ENCODE measurements at regions not wholly inside any gene's neighbourhood (a gene's known extent, or its start where the extent isn't known, plus 50 kb on each side); places are given as distances from the start of the nearest gene placed in this dataset.

DNA sequence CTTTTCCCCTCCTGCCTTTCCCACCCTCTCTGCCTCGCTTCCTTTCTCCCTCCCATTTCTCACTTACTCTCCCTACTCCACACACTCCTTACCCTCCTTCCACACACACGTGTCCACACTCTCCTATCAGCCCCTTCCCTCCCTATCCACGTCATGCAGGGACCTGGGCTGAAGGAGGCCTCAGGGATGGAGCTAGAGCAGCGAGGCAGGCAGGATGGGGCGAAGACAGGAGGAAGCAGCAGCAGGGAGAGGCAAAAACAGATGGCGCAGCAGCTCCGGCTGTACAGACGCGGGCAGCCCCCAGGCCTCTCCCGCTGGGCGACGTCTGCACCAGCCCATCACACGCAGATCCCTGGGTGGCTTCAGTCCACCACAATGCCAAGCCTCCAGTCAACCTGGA is 97.9 kb downstream of the SPATA19 start:
- no peaks in the 10 kb centered on the region for H3K9me3 ChIP-seq
- ATAC-seq (no peak), DNase-seq (no peak)
- in situ Hi-C loops (cut with MboI; ENCODE audit: low sequenced_read_pairs in 4 of 4) = no loop called here
- H3K4me1 ChIP-seq = no peaks in the 10 kb centered on the region
- H3K36me3 ChIP-seq = no peaks in the 10 kb centered on the region
- H3K27me3 ChIP-seq = no peaks in the 10 kb centered on the region
- intact Hi-C loops (cut with DNase I; ENCODE audit: low total_unique reads) = no loop called here
- H3K4me3 ChIP-seq = no peak overlapping the region
- no peak overlapping the region for H3K27ac ChIP-seq
- TF ChIP-seq POLR2A (IDR thresholded peaks at IDR 0.05) = no peak
- TF ChIP-seq, protein P1, sequence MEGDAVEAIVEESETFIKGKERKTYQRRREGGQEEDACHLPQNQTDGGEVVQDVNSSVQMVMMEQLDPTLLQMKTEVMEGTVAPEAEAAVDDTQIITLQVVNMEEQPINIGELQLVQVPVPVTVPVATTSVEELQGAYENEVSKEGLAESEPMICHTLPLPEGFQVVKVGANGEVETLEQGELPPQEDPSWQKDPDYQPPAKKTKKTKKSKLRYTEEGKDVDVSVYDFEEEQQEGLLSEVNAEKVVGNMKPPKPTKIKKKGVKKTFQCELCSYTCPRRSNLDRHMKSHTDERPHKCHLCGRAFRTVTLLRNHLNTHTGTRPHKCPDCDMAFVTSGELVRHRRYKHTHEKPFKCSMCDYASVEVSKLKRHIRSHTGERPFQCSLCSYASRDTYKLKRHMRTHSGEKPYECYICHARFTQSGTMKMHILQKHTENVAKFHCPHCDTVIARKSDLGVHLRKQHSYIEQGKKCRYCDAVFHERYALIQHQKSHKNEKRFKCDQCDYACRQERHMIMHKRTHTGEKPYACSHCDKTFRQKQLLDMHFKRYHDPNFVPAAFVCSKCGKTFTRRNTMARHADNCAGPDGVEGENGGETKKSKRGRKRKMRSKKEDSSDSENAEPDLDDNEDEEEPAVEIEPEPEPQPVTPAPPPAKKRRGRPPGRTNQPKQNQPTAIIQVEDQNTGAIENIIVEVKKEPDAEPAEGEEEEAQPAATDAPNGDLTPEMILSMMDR (IDR thresholded peaks at IDR 0.05 in 4 of 5, conservative IDR thresholded peaks at IDR 0.05 in 1 of 5) = no peak

- H3K4me1 ChIP-seq = no peaks in the 10 kb centered on the region
- intact Hi-C loops (cut with DNase I; ENCODE audit: low total_unique reads) = no loop called here
- H3K4me3 ChIP-seq = no peak overlapping the region
- H3K27ac ChIP-seq = no peak overlapping the region
- H3K9me3 ChIP-seq = no peaks in the 10 kb centered on the region
- no peak for ATAC-seq
- TF ChIP-seq, protein P1 (IDR thresholded peaks at IDR 0.05 in 4 of 5, conservative IDR thresholded peaks at IDR 0.05 in 1 of 5) = no peak
- no peak for TF ChIP-seq POLR2A (IDR thresholded peaks at IDR 0.05)
- in situ Hi-C loops (cut with MboI; ENCODE audit: low sequenced_read_pairs in 4 of 4) = no loop called here
- no peaks in the 10 kb centered on the region for H3K36me3 ChIP-seq
- no peaks in the 10 kb centered on the region for H3K27me3 ChIP-seq
- no peak for DNase-seq
Observed at GRCh38 chr11:133746663-133747306, 98.5 kb downstream of the SPATA19 start.

DNA sequence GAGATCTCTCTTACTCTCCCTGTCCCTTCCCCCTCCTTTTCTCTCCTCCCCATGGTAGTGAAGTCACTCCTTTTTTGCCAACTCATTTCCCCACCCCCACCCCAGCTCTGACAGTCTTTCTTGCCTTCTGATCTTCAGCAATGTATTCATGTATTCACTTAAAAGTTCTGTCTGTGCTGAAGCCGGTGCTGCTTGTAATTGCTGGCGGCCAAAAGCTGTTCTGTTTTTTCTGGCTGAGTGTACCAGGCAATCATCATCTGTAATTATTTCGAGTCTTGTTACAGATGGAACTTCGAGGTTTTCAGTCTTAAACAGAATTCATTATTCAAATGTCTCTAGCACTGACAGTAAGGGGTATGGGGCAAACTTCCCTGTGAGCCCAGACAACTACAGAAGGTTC is 99.5 kb downstream of the SPATA19 start:
- no peaks in the 10 kb centered on the region for H3K4me1 ChIP-seq
- H3K27ac ChIP-seq = no peak overlapping the region
- no peak overlapping the region for H3K4me3 ChIP-seq
- ATAC-seq (no peak), DNase-seq (no peak)
- in situ Hi-C loops (cut with MboI; ENCODE audit: low sequenced_read_pairs in 4 of 4) (no loop called here), intact Hi-C loops (cut with DNase I; ENCODE audit: low total_unique reads) (no loop called here)
- H3K36me3 ChIP-seq = no peaks in the 10 kb centered on the region
- no peaks in the 10 kb centered on the region for H3K9me3 ChIP-seq
- H3K27me3 ChIP-seq = no peaks in the 10 kb centered on the region
- TF ChIP-seq POLR2A (IDR thresholded peaks at IDR 0.05) = no peak
- TF ChIP-seq, protein P1 (IDR thresholded peaks at IDR 0.05 in 4 of 5, conservative IDR thresholded peaks at IDR 0.05 in 1 of 5) = no peak

GRCh38 chr11:133742353-133742752 is 103.0 kb downstream of the SPATA19 start:
- H3K4me3 ChIP-seq = no peak overlapping the region
- ATAC-seq = no peak
- H3K4me1 ChIP-seq = no peaks in the 10 kb centered on the region
- TF ChIP-seq, protein P1 (IDR thresholded peaks at IDR 0.05 in 4 of 5, conservative IDR thresholded peaks at IDR 0.05 in 1 of 5) = no peak
- no peak for TF ChIP-seq POLR2A (IDR thresholded peaks at IDR 0.05)
- no peak overlapping the region for H3K27ac ChIP-seq
- intact Hi-C loops (cut with DNase I; ENCODE audit: low total_unique reads) = no loop called here
- no peak for DNase-seq
- no peaks in the 10 kb centered on the region for H3K36me3 ChIP-seq
- in situ Hi-C loops (cut with MboI; ENCODE audit: low sequenced_read_pairs in 4 of 4) = no loop called here
- H3K27me3 ChIP-seq = no peaks in the 10 kb centered on the region
- no peaks in the 10 kb centered on the region for H3K9me3 ChIP-seq

DNA sequence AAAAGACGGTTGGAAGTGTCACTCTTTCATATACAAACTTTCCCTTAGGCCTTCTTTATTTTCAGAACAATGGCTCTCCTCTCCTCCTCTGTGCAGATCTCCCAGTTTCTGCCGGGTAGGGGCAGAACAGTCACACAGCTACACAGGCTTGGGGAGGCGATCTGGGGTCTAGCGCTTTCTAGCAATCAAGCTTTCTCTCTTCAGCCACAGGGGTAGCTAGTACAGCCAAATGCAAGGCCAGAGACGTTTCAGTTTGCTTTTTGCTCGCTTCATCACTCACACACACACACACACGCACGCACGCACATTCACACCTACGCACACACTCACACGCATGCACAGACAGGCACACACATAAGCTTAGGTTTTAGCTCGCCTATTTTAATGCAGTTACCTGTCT is 104.3 kb downstream of the SPATA19 start:
- no peak for TF ChIP-seq POLR2A (IDR thresholded peaks at IDR 0.05)
- TF ChIP-seq, protein P1 (IDR thresholded peaks at IDR 0.05 in 4 of 5, conservative IDR thresholded peaks at IDR 0.05 in 1 of 5) = no peak

More for the DNA sequence above, 104.3 kb downstream of the SPATA19 start:
- Histone ChIP-seq H3K4me1 (no peaks in the 10 kb centered on the region), H3K36me3 (no peaks in the 10 kb centered on the region), H3K9me3 (no peaks in the 10 kb centered on the region), H3K4me3 (no peak overlapping the region), H3K27me3 (no peaks in the 10 kb centered on the region), H3K27ac (no peak overlapping the region)
- in situ Hi-C loops (cut with MboI; ENCODE audit: low sequenced_read_pairs in 4 of 4) (no loop called here), intact Hi-C loops (cut with DNase I; ENCODE audit: low total_unique reads) (no loop called here)
- DNase-seq = no peak
- no peak for ATAC-seq

Measured in gastrocnemius medialis (tissue), 4 donors.